Astrocyte (in vitro differentiated cells and primary cell): ENCODE measurements at regions not wholly inside any gene's neighbourhood (a gene's known extent, or its start where the extent isn't known, plus 50 kb on each side); places are given as distances from the start of the nearest gene placed in this dataset.

Experiments used
- DNase-seq: peaks from one replicate; pipeline ENCODE4 v3.0.0-alpha.2; 2010; ENCODE audit warnings: low read depth
- FAIRE-seq: peaks from 2 replicates; lab custom pipeline; 2011; peaks lifted over from hg19 to GRCh38; lab: Jason Lieb, UNC
- H2AFZ ChIP-seq: 2 replicates; pipeline ENCODE4 v1.6.0; 2012; ENCODE audit warnings: low read depth, low read length, inconsistent platforms
- H3K27ac ChIP-seq: 2 replicates; pipeline ENCODE4 v1.5.1; 2011; ENCODE audit warnings: low read depth, low read length, inconsistent platforms
- H3K27me3 ChIP-seq: 2 replicates; pipeline ENCODE4 v1.6.0; 2011; ENCODE audit warnings: low read length, inconsistent platforms; ENCODE audit not compliant: insufficient read depth
- H3K36me3 ChIP-seq: 2 replicates; pipeline ENCODE4 v1.5.1; 2011; ENCODE audit warnings: low read length, inconsistent platforms; ENCODE audit not compliant: insufficient read depth
- H3K4me1 ChIP-seq: 2 replicates; pipeline ENCODE4 v1.5.1; 2011; ENCODE audit warnings: low read length, inconsistent platforms; ENCODE audit not compliant: insufficient read depth
- H3K4me2 ChIP-seq: 2 replicates; pipeline ENCODE4 v1.6.0; 2012; ENCODE audit warnings: low read length, inconsistent platforms
- H3K4me3 ChIP-seq: 2 replicates; pipeline ENCODE4 v1.5.1; 2011; ENCODE audit warnings: low read depth, mild to moderate bottlenecking, low read length, inconsistent platforms; ENCODE audit not compliant: insufficient read depth
- H3K79me2 ChIP-seq: 2 replicates; pipeline ENCODE4 v1.6.0; 2012; ENCODE audit warnings: mild to moderate bottlenecking, low read length, inconsistent platforms; ENCODE audit not compliant: insufficient read depth
- H3K9ac ChIP-seq: 2 replicates; pipeline ENCODE4 v1.6.0; 2012; ENCODE audit warnings: mild to moderate bottlenecking, low read length, inconsistent platforms
- H3K9me3 ChIP-seq: 2 replicates; pipeline ENCODE4 v1.5.1; 2012; ENCODE audit warnings: low read depth, mild to moderate bottlenecking, low read length, inconsistent platforms; ENCODE audit not compliant: insufficient read depth
- H4K20me1 ChIP-seq: 2 replicates; pipeline ENCODE4 v1.6.0; 2012; ENCODE audit warnings: low read length, inconsistent platforms; ENCODE audit not compliant: insufficient read depth
- H3K27ac Mint-ChIP-seq: one replicate; pipeline ENCODE4 v1.8.0; 2021; ENCODE audit warnings: mild to moderate bottlenecking, mixed read lengths; ENCODE audit not compliant: unreplicated experiment
- H3K27me3 Mint-ChIP-seq: one replicate; pipeline ENCODE4 v1.8.0; 2021; ENCODE audit warnings: low read depth, mixed read lengths; ENCODE audit not compliant: unreplicated experiment
- H3K36me3 Mint-ChIP-seq: one replicate; pipeline ENCODE4 v1.8.0; 2021; ENCODE audit warnings: low read depth, mixed read lengths; ENCODE audit not compliant: unreplicated experiment
- H3K4me1 Mint-ChIP-seq: one replicate; pipeline ENCODE4 v1.8.0; 2021; ENCODE audit warnings: low read depth, mixed read lengths; ENCODE audit not compliant: unreplicated experiment
- H3K4me3 Mint-ChIP-seq: one replicate; pipeline ENCODE4 v1.8.0; 2021; ENCODE audit warnings: mild to moderate bottlenecking, moderate library complexity, mixed read lengths; ENCODE audit not compliant: unreplicated experiment
- H3K9me3 Mint-ChIP-seq: one replicate; pipeline ENCODE4 v1.8.0; 2021; ENCODE audit warnings: mild to moderate bottlenecking, mixed read lengths; ENCODE audit not compliant: unreplicated experiment
- EZH2 ChIP-seq: IDR thresholded peaks from 2 replicates; pipeline ENCODE4 v1.6.1; 2012; ENCODE audit warnings: mild to moderate bottlenecking, low read length, inconsistent platforms; ENCODE audit not compliant: insufficient read depth
- TF ChIP-seq, protein P1 (sequence below): IDR thresholded peaks from 2 replicates; pipeline ENCODE4 v1.5.1; 2011; ENCODE audit warnings: low read depth, mild to moderate bottlenecking, inconsistent platforms, low read length, moderate library complexity; ENCODE audit not compliant: insufficient read depth

DNA sequence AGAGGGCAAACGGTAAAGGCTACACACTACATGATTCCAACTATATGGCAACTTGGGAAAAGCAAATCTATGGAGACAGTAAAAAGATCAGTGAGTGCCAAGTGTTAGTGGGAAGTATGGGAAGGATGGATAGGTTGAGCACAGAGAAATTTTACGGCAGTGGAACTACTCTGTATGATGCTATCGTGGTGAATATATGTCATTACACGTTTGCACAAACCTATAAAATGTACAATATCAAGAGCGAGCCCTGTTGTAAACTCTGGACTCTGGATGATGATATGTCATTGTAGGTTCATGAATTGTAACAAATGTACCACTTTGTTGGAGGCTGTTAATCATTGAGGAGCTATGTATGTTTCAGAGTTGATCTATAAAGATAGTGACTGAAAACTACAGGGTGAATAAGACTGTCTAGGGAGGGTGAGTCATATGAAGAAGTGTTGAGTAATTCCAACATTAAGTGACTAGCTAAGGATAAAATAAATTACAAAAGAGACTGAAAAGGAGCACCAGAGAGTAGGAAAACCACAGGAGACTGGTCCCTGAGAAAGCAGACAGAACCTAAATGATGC is 349.2 kb upstream of the LMO3 start:
- Histone ChIP-seq H3K4me1 (no peaks in the 10 kb centered on the region), H2AFZ (no peak overlapping the region), H3K27ac (no peak overlapping the region), H3K4me2 (no peak overlapping the region), H3K27me3 (no peaks in the 10 kb centered on the region), H3K79me2 (no peaks in the 10 kb centered on the region), H3K9ac (no peak overlapping the region), H4K20me1 (no peaks in the 10 kb centered on the region), H3K4me3 (no peak overlapping the region), H3K9me3 (no peaks in the 10 kb centered on the region), H3K36me3 (no peaks in the 10 kb centered on the region)
- DNase-seq (peak; percentile 63), FAIRE-seq (no peak)
- Mint-ChIP-seq H3K9me3 (no peaks in the 10 kb centered on the region), H3K4me3 (no peak overlapping the region), H3K27me3 (no peaks in the 10 kb centered on the region), H3K36me3 (no peaks in the 10 kb centered on the region), H3K4me1 (peaks cover 14% of the 10 kb centered on the region), H3K27ac (peak overlapping the region; percentile 88)
- TF ChIP-seq EZH2, result no peak
- TF ChIP-seq, protein P1, sequence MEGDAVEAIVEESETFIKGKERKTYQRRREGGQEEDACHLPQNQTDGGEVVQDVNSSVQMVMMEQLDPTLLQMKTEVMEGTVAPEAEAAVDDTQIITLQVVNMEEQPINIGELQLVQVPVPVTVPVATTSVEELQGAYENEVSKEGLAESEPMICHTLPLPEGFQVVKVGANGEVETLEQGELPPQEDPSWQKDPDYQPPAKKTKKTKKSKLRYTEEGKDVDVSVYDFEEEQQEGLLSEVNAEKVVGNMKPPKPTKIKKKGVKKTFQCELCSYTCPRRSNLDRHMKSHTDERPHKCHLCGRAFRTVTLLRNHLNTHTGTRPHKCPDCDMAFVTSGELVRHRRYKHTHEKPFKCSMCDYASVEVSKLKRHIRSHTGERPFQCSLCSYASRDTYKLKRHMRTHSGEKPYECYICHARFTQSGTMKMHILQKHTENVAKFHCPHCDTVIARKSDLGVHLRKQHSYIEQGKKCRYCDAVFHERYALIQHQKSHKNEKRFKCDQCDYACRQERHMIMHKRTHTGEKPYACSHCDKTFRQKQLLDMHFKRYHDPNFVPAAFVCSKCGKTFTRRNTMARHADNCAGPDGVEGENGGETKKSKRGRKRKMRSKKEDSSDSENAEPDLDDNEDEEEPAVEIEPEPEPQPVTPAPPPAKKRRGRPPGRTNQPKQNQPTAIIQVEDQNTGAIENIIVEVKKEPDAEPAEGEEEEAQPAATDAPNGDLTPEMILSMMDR, result no peak

DNA sequence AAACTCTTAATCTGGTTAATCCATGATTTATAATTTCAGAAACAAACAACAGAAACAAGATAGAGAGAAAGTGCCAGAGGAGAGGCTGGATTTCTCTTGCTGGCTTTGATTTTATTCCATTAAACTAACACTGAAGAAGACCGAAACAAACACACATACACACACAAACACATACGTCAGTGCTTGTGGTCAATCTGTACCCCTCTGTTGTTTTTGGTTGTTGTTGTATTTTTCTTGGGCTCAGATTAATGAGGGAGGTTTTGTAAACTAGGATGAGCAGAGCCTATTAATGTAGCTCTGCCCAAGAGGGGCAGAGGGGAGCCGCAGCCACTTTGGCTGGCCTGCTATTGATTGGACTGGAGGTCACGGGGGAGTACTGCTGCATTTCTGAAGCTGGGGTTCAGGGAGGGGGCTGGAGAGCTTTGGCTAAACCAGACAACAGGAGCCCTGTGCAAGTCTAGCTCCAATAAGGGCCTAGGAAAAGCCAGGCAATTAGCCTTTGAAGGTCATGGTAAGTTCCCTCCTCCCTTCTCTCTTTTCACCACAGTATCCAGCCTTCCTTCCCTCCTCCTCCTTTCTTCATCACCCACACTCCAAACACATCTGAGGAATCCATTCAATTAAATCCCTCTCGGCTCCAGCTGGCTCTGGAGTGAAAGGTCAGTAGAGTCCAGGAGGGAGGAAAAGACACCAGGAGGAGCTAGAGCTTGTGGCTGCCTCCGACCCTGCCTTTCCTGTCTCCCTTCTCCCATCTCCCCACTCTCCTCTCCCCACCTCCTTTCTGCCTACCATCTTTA is 344.1 kb upstream of the LMO3 start:
- no peak overlapping the region for H3K4me3 ChIP-seq
- H3K79me2 ChIP-seq, result no peaks in the 10 kb centered on the region
- Mint-ChIP-seq H3K4me3 (no peak overlapping the region), H3K27me3 (no peaks in the 10 kb centered on the region), H3K27ac (no peak overlapping the region), H3K4me1 (peaks cover 3% of the 10 kb centered on the region), H3K36me3 (no peaks in the 10 kb centered on the region), H3K9me3 (no peaks in the 10 kb centered on the region)
- H3K4me1 ChIP-seq, result no peaks in the 10 kb centered on the region
- no peak for DNase-seq
- TF ChIP-seq, protein P1, result no peak
- TF ChIP-seq EZH2, result no peak
- H3K4me2 ChIP-seq, result no peak overlapping the region
- no peak for FAIRE-seq
- no peak overlapping the region for H3K9ac ChIP-seq
- H3K27me3 ChIP-seq, result no peaks in the 10 kb centered on the region
- H3K36me3 ChIP-seq, result no peaks in the 10 kb centered on the region
- no peaks in the 10 kb centered on the region for H3K9me3 ChIP-seq
- no peak overlapping the region for H3K27ac ChIP-seq
- H2AFZ ChIP-seq, result no peak overlapping the region
- H4K20me1 ChIP-seq, result no peaks in the 10 kb centered on the region

DNA sequence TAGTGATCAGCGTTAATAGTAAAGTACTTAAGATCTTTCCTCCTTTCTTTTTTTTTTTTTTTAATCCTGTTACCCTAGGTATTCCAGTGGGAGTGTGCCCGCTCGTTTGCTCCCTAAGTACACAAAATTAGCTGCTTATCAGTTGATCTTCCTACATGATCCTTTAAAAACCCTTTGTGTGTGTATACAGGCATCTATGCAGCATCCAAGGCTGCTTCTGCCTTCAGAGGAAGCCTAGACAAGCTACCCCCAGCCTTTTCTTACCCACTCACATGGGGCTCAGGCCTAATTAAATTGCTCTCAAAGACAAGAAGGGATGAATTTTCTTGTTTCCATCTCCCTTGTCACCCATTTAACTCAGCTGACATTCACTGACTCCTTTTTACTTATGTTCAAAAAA is 343.4 kb upstream of the LMO3 start:
- Histone ChIP-seq H3K27me3 (no peaks in the 10 kb centered on the region), H4K20me1 (no peaks in the 10 kb centered on the region), H3K36me3 (no peaks in the 10 kb centered on the region), H3K4me2 (no peak overlapping the region), H3K79me2 (no peaks in the 10 kb centered on the region), H3K4me1 (no peaks in the 10 kb centered on the region), H3K9ac (no peak overlapping the region), H3K27ac (no peak overlapping the region), H3K9me3 (no peaks in the 10 kb centered on the region), H2AFZ (no peak overlapping the region), H3K4me3 (no peak overlapping the region)
- Mint-ChIP-seq H3K27me3 (no peaks in the 10 kb centered on the region), H3K27ac (no peak overlapping the region), H3K36me3 (no peaks in the 10 kb centered on the region), H3K9me3 (no peaks in the 10 kb centered on the region), H3K4me3 (no peak overlapping the region), H3K4me1 (no peaks in the 10 kb centered on the region)
- FAIRE-seq (no peak), DNase-seq (no peak)
- TF ChIP-seq EZH2, result no peak
- TF ChIP-seq, protein P1, result no peak
